Activated naive CD4-positive, alpha-beta T cell treated with anti-CD3 and anti-CD28 coated beads, Interleukin-2, amount 50 U/mL, for 24 hours (primary cell): ENCODE measurements at regions not wholly inside any gene's neighbourhood (a gene's known extent, or its start where the extent isn't known, plus 50 kb on each side); places are given as distances from the start of the nearest gene placed in this dataset.

Source experiments
- H3K27ac Mint-ChIP-seq: one replicate; pipeline ENCODE4 v1.8.0; 2021; ENCODE audit warnings: mild to moderate bottlenecking, mixed read lengths
- H3K27me3 Mint-ChIP-seq: one replicate; pipeline ENCODE4 v1.8.0; 2021; ENCODE audit warnings: mixed read lengths
- H3K36me3 Mint-ChIP-seq: one replicate; pipeline ENCODE4 v1.8.0; 2021; ENCODE audit warnings: mixed read lengths
- H3K4me1 Mint-ChIP-seq: one replicate; pipeline ENCODE4 v1.8.0; 2021; ENCODE audit warnings: mixed read lengths
- H3K4me3 Mint-ChIP-seq: one replicate; pipeline ENCODE4 v1.8.0; 2021; ENCODE audit warnings: mild to moderate bottlenecking, mixed read lengths
- H3K9me3 Mint-ChIP-seq: one replicate; pipeline ENCODE4 v1.8.0; 2021; ENCODE audit warnings: mixed read lengths

- Mint-ChIP-seq H3K4me3 (no peak overlapping the region), H3K36me3 (no peaks in the 10 kb centered on the region), H3K9me3 (no peaks in the 10 kb centered on the region), H3K27me3 (peaks cover 6% of the 10 kb centered on the region), H3K27ac (no peak overlapping the region), H3K4me1 (no peaks in the 10 kb centered on the region)
Measured at GRCh38 chr5:147162740-147163139, 72.1 kb upstream of the STK32A start.

- Mint-ChIP-seq H3K27ac (no peak overlapping the region), H3K9me3 (no peaks in the 10 kb centered on the region)
Measured at GRCh38 chr5:147167529-147167928, 67.3 kb upstream of the STK32A start.

DNA sequence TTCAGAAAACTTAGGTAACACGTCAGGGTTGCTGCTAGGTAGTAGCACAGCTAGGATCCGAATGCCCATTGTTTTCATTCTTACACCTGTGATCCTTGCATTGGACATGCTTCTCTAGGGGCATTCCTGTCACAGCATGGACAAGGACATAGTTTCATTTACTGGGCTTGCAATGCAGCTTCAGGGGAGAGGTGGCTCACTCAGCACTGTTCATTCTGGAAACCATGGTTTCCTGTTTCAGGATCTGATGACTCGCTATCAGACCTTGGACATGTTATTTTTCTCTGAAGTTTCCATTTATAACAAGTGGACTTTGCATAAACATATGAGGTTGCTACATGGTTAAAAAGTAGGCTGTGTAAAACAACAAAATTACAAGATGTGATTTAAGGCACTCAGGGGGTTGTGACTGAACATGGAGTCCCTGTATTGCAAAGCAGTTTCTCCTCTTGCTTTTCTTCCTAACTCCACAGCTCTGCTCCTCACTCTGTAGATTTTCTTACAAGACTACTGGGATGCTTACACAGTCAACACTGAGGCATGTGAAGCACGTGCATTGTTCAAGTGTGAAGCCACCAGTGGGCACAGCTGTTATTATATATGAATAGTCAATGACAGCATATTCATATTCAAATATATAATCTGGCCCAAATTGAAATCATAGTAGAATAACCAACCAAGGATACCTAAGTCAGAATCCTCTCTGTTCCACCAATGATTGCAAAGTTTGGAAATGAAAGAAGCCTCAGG, 66.1 kb upstream of the STK32A start:
- Mint-ChIP-seq H3K36me3 (no peaks in the 10 kb centered on the region), H3K4me3 (no peak overlapping the region), H3K27me3 (peaks cover 5% of the 10 kb centered on the region), H3K27ac (no peak overlapping the region), H3K9me3 (no peaks in the 10 kb centered on the region), H3K4me1 (no peaks in the 10 kb centered on the region)

More at GRCh38 chr5:147167529-147167928, 67.3 kb upstream of the STK32A start:
- Mint-ChIP-seq H3K27me3 (peaks cover 4% of the 10 kb centered on the region), H3K36me3 (no peaks in the 10 kb centered on the region), H3K4me3 (no peak overlapping the region), H3K4me1 (no peaks in the 10 kb centered on the region)

- Mint-ChIP-seq H3K27ac (no peak overlapping the region), H3K27me3 (peaks cover 3% of the 10 kb centered on the region), H3K36me3 (no peaks in the 10 kb centered on the region), H3K9me3 (no peaks in the 10 kb centered on the region), H3K4me1 (no peaks in the 10 kb centered on the region), H3K4me3 (no peak overlapping the region)
Measured at GRCh38 chr5:147169399-147169798, 65.4 kb upstream of the STK32A start.

GRCh38 chr5:147169901-147170300, 64.9 kb upstream of the STK32A start:
- Mint-ChIP-seq H3K27ac (no peak overlapping the region), H3K4me1 (no peaks in the 10 kb centered on the region), H3K36me3 (no peaks in the 10 kb centered on the region), H3K9me3 (no peaks in the 10 kb centered on the region), H3K27me3 (peaks cover 3% of the 10 kb centered on the region), H3K4me3 (no peak overlapping the region)

- H3K27ac Mint-ChIP-seq: no peak overlapping the region
- H3K4me1 Mint-ChIP-seq: no peaks in the 10 kb centered on the region
Measured at GRCh38 chr5:147170603-147171002, 64.2 kb upstream of the STK32A start.

GRCh38 chr5:147174671-147175265, 60.1 kb upstream of the STK32A start:
- H3K9me3 Mint-ChIP-seq: no peaks in the 10 kb centered on the region
- no peaks in the 10 kb centered on the region for H3K4me1 Mint-ChIP-seq
- H3K27ac Mint-ChIP-seq: no peak overlapping the region
- peaks cover 1% of the 10 kb centered on the region for H3K27me3 Mint-ChIP-seq
- H3K36me3 Mint-ChIP-seq: no peaks in the 10 kb centered on the region
- no peak overlapping the region for H3K4me3 Mint-ChIP-seq

More at GRCh38 chr5:147170603-147171002, 64.2 kb upstream of the STK32A start:
- Mint-ChIP-seq H3K36me3 (no peaks in the 10 kb centered on the region), H3K4me3 (no peak overlapping the region), H3K9me3 (no peaks in the 10 kb centered on the region), H3K27me3 (peaks cover 3% of the 10 kb centered on the region)

- Mint-ChIP-seq H3K9me3 (no peaks in the 10 kb centered on the region), H3K27me3 (peaks cover 1% of the 10 kb centered on the region), H3K36me3 (no peaks in the 10 kb centered on the region), H3K27ac (no peak overlapping the region), H3K4me1 (no peaks in the 10 kb centered on the region), H3K4me3 (no peak overlapping the region)
Measured at GRCh38 chr5:147175516-147176097, 59.2 kb upstream of the STK32A start.

GRCh38 chr5:147176422-147176821, 58.4 kb upstream of the STK32A start:
- peaks cover 1% of the 10 kb centered on the region for H3K27me3 Mint-ChIP-seq
- no peaks in the 10 kb centered on the region for H3K36me3 Mint-ChIP-seq
- no peak overlapping the region for H3K4me3 Mint-ChIP-seq
- H3K9me3 Mint-ChIP-seq: no peaks in the 10 kb centered on the region
- no peaks in the 10 kb centered on the region for H3K4me1 Mint-ChIP-seq
- H3K27ac Mint-ChIP-seq: no peak overlapping the region

DNA sequence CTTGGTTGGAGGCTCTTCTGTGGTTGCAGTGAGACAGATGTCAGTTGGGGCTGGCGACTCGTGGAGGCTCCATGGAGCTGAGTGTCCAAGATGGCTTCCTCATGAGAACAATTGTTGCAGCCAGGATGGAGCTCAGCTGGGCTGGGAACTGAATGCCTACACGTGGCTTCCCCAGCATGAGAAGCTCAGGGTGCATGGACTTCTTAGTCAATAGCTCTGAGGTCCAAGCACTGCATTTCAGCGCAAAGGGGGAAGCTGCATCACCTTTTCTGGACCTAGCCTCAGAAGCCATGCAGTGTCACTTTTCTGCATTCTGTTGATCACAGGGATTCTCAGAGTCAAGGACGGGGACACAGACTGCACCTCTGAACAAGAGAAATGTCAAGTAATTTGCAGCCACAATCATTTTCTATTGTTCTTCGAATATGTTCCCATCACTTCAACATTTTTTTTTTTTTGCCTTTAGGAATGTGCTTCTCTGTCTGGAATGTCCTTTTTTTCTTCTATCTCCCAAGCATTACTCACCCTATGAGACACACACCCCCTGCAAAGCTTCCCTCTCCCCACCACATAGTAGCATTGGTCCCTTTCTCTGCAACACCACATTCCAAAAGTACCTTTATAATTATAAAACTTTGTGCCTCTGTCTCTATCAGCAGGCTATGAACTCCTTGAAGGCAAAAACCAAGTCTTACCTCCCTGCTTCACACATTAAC, 57.5 kb upstream of the STK32A start:
- no peaks in the 10 kb centered on the region for H3K9me3 Mint-ChIP-seq
- no peaks in the 10 kb centered on the region for H3K36me3 Mint-ChIP-seq
- no peak overlapping the region for H3K4me3 Mint-ChIP-seq
- H3K4me1 Mint-ChIP-seq: no peaks in the 10 kb centered on the region
- peaks cover 1% of the 10 kb centered on the region for H3K27me3 Mint-ChIP-seq
- no peak overlapping the region for H3K27ac Mint-ChIP-seq

DNA sequence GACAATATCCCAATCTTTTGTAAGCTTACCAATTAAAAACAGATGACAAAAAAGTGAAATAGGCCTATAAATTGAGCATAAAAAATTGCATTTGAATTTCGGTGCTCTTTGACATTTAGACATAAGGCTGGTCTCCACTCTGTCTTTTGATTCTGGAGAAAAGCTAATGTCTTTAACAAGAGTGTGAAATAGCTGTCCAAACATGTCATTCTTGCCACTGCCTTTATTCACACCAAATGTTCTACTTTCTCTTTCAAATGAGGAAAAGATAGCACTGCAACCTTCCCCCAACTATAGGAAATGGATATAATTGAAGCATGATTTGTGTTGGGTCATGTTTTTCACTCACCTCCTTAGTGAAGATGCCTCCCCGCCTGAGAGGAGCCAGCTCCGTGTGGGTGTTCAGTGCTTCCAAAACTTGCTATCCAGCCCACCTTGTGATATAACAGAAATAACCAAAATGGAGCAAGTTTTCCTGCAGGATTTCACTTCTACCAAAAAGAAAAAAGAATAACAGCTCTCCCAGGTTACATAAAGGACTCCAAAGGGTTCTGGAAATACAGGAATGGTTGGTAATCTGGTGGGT, 55.2 kb upstream of the STK32A start:
- Mint-ChIP-seq H3K9me3 (no peaks in the 10 kb centered on the region), H3K27ac (no peak overlapping the region), H3K27me3 (no peaks in the 10 kb centered on the region), H3K4me3 (no peak overlapping the region), H3K4me1 (no peaks in the 10 kb centered on the region), H3K36me3 (no peaks in the 10 kb centered on the region)

GRCh38 chr5:147180751-147181150, 54.1 kb upstream of the STK32A start:
- H3K27ac Mint-ChIP-seq: no peak overlapping the region
- H3K36me3 Mint-ChIP-seq: no peaks in the 10 kb centered on the region
- H3K9me3 Mint-ChIP-seq: no peaks in the 10 kb centered on the region
- no peak overlapping the region for H3K4me3 Mint-ChIP-seq
- H3K27me3 Mint-ChIP-seq: no peaks in the 10 kb centered on the region
- H3K4me1 Mint-ChIP-seq: no peaks in the 10 kb centered on the region
